ENCODE measurements at regions not wholly inside any gene's neighbourhood (a gene's known extent, or its start where the extent isn't known, plus 50 kb on each side); places are given as distances from the start of the nearest gene placed in this dataset.

- ATAC-seq: peak; percentile 98
Measured at GRCh38 chr18:74023220-74023619, 124.4 kb downstream of the FBXO15 start.

GRCh38 chr18:74019864-74020263 is 127.8 kb downstream of the FBXO15 start:
- DNase-seq (ENCODE audit: low spot score) (no peak), ATAC-seq (no peak)
- Histone ChIP-seq H3F3A (replicated peaks; ENCODE audit: low read depth) (no peaks in the 10 kb centered on the region), H2AFZ (no peak overlapping the region), H3K9me2 (ENCODE audit: insufficient read depth) (no peaks in the 10 kb centered on the region), H3K4me3 (no peak overlapping the region), H3K4me2 (no peak overlapping the region), H3K27me3 (ENCODE audit: insufficient read depth) (no peaks in the 10 kb centered on the region), H4K20me1 (replicated peaks; ENCODE audit: insufficient read depth) (no peaks in the 10 kb centered on the region), H3K4me1 (ENCODE audit: insufficient read depth) (peaks cover 6% of the 10 kb centered on the region), H3K27ac (ENCODE audit: low read depth) (no peak overlapping the region), H3K36me3 (ENCODE audit: insufficient read depth) (no peaks in the 10 kb centered on the region), H3K79me2 (replicated peaks; ENCODE audit: insufficient read depth) (no peaks in the 10 kb centered on the region)
- H3K27me3 Mint-ChIP-seq (ENCODE audit: insufficient read depth, low read depth, poor library complexity): no peaks in the 10 kb centered on the region
- no peak overlapping the region for H3K27ac Mint-ChIP-seq
- peaks cover 12% of the 10 kb centered on the region for H3K4me1 Mint-ChIP-seq
- no peak overlapping the region for H3K4me3 Mint-ChIP-seq
- no peaks in the 10 kb centered on the region for H3K36me3 Mint-ChIP-seq (ENCODE audit: low read depth)
- no peaks in the 10 kb centered on the region; the same call in 2 of the 3 replicates for H3K9me3 Mint-ChIP-seq
- TF ChIP-seq CREB1 (CRISPR knock-in tag; IDR thresholded peaks at IDR 0.05; ENCODE audit: low read depth) (no peak), ZNF114 (CRISPR knock-in tag; IDR thresholded peaks at IDR 0.05) (no peak), EZH2 (IDR thresholded peaks at IDR 0.05; ENCODE audit: low read depth, unreplicated experiment) (no peak), JUNB (IDR thresholded peaks at IDR 0.05; ENCODE audit: unreplicated experiment) (no peak), EZH2phosphoT487 (IDR thresholded peaks at IDR 0.05; ENCODE audit: unreplicated experiment) (no peak), POLR2AphosphoS5 (IDR thresholded peaks at IDR 0.05; ENCODE audit: low read depth) (no peak), NANOG (IDR thresholded peaks at IDR 0.05; ENCODE audit: borderline replicate concordance) (no peak), CTCF (conservative IDR thresholded peaks at IDR 0.05; ENCODE audit: low read depth in 2 of 2) (no peak), ETS1 (IDR thresholded peaks at IDR 0.05) (no peak), STAT1 (IDR thresholded peaks at IDR 0.05; ENCODE audit: unreplicated experiment) (no peak), ZNF462 (CRISPR knock-in tag; IDR thresholded peaks at IDR 0.05) (no peak)

More at GRCh38 chr18:74023220-74023619, 124.4 kb downstream of the FBXO15 start:
- Histone ChIP-seq H4K20me1 (replicated peaks; ENCODE audit: insufficient read depth) (no peaks in the 10 kb centered on the region), H3K36me3 (ENCODE audit: insufficient read depth) (no peaks in the 10 kb centered on the region), H3K27ac (ENCODE audit: low read depth) (no peak overlapping the region), H3K79me2 (replicated peaks; ENCODE audit: insufficient read depth) (no peaks in the 10 kb centered on the region), H2AFZ (peak overlapping the region; percentile 28; the same call in 1 of the 2 replicates), H3K4me2 (peak overlapping the region; percentile 24; the same call in 1 of the 2 replicates), H3K9me2 (ENCODE audit: insufficient read depth) (no peaks in the 10 kb centered on the region), H3K4me1 (ENCODE audit: insufficient read depth) (peaks cover 6% of the 10 kb centered on the region), H3F3A (replicated peaks; ENCODE audit: low read depth) (no peaks in the 10 kb centered on the region), H3K4me3 (no peak overlapping the region), H3K27me3 (ENCODE audit: insufficient read depth) (no peaks in the 10 kb centered on the region)
- peak overlapping the region; percentile 23; the same call in 2 of the 3 replicates for H3K4me3 Mint-ChIP-seq
- H3K36me3 Mint-ChIP-seq (ENCODE audit: low read depth): no peaks in the 10 kb centered on the region
- peak; percentile 77 for DNase-seq (ENCODE audit: low spot score)
- no peaks in the 10 kb centered on the region for H3K9me3 Mint-ChIP-seq
- peak overlapping the region; percentile 29; the same call in 1 of the 2 replicates for H3K27ac Mint-ChIP-seq
- no peaks in the 10 kb centered on the region for H3K27me3 Mint-ChIP-seq (ENCODE audit: insufficient read depth, low read depth, poor library complexity)
- TF ChIP-seq EZH2phosphoT487 (IDR thresholded peaks at IDR 0.05; ENCODE audit: unreplicated experiment) (no peak), POLR2AphosphoS5 (IDR thresholded peaks at IDR 0.05; ENCODE audit: low read depth) (0 out of 2 replicates have a peak, but pooled peaks have one; percentile 29)
- peaks cover 12% of the 10 kb centered on the region for H3K4me1 Mint-ChIP-seq

All from GM23338 (cell line).